Neural cell (in vitro differentiated cells): ENCODE measurements at regions not wholly inside any gene's neighbourhood (a gene's known extent, or its start where the extent isn't known, plus 50 kb on each side); places are given as distances from the start of the nearest gene placed in this dataset.

Source experiments
- H2AFZ ChIP-seq: fragments of 200-600, 300-800 bp; sonication (generic), shearing (Covaris generic); 2 replicates; pipeline ENCODE4 v1.6.0; 2014; ENCODE audit warnings: low read depth, mild to moderate bottlenecking, antibody characterized with exemption, low read length, moderate library complexity
- H3F3A ChIP-seq: fragments of 200-600 bp; shearing (Covaris generic); 2 replicates; pipeline ENCODE4 v1.6.1; 2016; ENCODE audit warnings: mild to moderate bottlenecking, moderate library complexity, mixed read lengths, antibody characterized with exemption, low read length; ENCODE audit not compliant: insufficient read depth, poor library complexity, severe bottlenecking
- H3K27ac ChIP-seq: fragments of 200-600, 300-800 bp; sonication (generic), shearing (Covaris generic); 2 replicates; pipeline ENCODE4 v1.5.1; 2014; ENCODE audit warnings: mild to moderate bottlenecking, low read length, moderate library complexity
- H3K27me3 ChIP-seq: fragments of 300-800, 200-600 bp; sonication (generic), shearing (Covaris generic); 2 replicates; pipeline ENCODE4 v1.6.0; 2014; ENCODE audit warnings: mild to moderate bottlenecking, low read depth, low read length, moderate library complexity; ENCODE audit not compliant: insufficient read depth
- H3K36me3 ChIP-seq: fragments of 300-800, 200-600 bp; sonication (generic), shearing (Covaris generic); 2 replicates; pipeline ENCODE4 v1.5.1; 2014; ENCODE audit warnings: mild to moderate bottlenecking, antibody characterized with exemption, low read length, moderate library complexity; ENCODE audit not compliant: insufficient read depth
- H3K4me2 ChIP-seq: fragments of 300-800, 200-600 bp; sonication (generic), shearing (Covaris generic); 2 replicates; pipeline ENCODE4 v1.6.0; 2014; ENCODE audit warnings: mild to moderate bottlenecking, low read length
- H3K4me3 ChIP-seq: fragments of 300-800, 200-600 bp; sonication (generic), shearing (Covaris generic); 2 replicates; pipeline ENCODE4 v1.5.1; 2014; ENCODE audit warnings: mild to moderate bottlenecking, low read length, moderate library complexity
- H3K79me2 ChIP-seq: fragments of 200-600 bp; shearing (Covaris generic); replicated peaks from 2 replicates; pipeline ENCODE4 v1.6.0; 2014; ENCODE audit warnings: mild to moderate bottlenecking, low read length, moderate library complexity; ENCODE audit not compliant: insufficient read depth
- H3K9ac ChIP-seq: fragments of 300-800, 200-600 bp; sonication (generic), shearing (Covaris generic); 2 replicates; pipeline ENCODE4 v1.6.1; 2016; ENCODE audit warnings: mild to moderate bottlenecking, low read length, mixed read lengths
- H3K9me2 ChIP-seq: fragments of 200-600 bp; shearing (Covaris generic); 2 replicates; pipeline ENCODE4 v1.6.1; 2016; ENCODE audit warnings: mild to moderate bottlenecking, low read length, mixed read lengths; ENCODE audit not compliant: insufficient read depth
- H3K9me3 ChIP-seq: fragments of 200-600, 300-800 bp; sonication (generic), shearing (Covaris generic); 2 replicates; pipeline ENCODE4 v1.6.1; 2016; ENCODE audit warnings: mild to moderate bottlenecking, mixed run types, low read length, moderate library complexity, mixed read lengths
- H4K20me1 ChIP-seq: fragments of 200-600 bp; shearing (Covaris generic); 2 replicates; pipeline ENCODE4 v1.6.1; 2016; ENCODE audit warnings: mild to moderate bottlenecking, mixed run types; ENCODE audit not compliant: insufficient read depth
- EP300 ChIP-seq: fragments of 450-650 bp; conservative IDR thresholded peaks from 2 replicates; pipeline ENCODE4 v1.6.1; 2014; ENCODE audit warnings: antibody characterized with exemption, mild to moderate bottlenecking, moderate library complexity; ENCODE audit not compliant: poor library complexity, severe bottlenecking
- EZH2 ChIP-seq: fragments of 200-600, 300-800 bp; shearing (Covaris generic), sonication (generic); IDR thresholded peaks from 2 replicates; pipeline ENCODE4 v1.6.1; 2014; ENCODE audit warnings: antibody characterized with exemption, low read length, borderline replicate concordance, mild to moderate bottlenecking; ENCODE audit not compliant: insufficient read depth, poor library complexity, severe bottlenecking
- MXI1 ChIP-seq: fragments of 450-650 bp; conservative IDR thresholded peaks from 2 replicates; pipeline ENCODE4 v1.6.1; 2014; ENCODE audit warnings: antibody characterized with exemption, mild to moderate bottlenecking; ENCODE audit not compliant: poor library complexity, severe bottlenecking
- POLR2AphosphoS5 ChIP-seq: IDR thresholded peaks from 2 replicates; pipeline ENCODE4 v1.6.1; 2012
- RAD21 ChIP-seq: fragments of 450-650 bp; conservative IDR thresholded peaks from 2 replicates; pipeline ENCODE4 v1.6.1; 2014; ENCODE audit warnings: antibody characterized with exemption, mild to moderate bottlenecking, moderate library complexity
- SMC3 ChIP-seq: fragments of 450-650 bp; conservative IDR thresholded peaks from 2 replicates; pipeline ENCODE4 v1.6.1; 2014; ENCODE audit warnings: antibody characterized with exemption, mild to moderate bottlenecking, moderate library complexity; ENCODE audit not compliant: poor library complexity
- TAF1 ChIP-seq: IDR thresholded peaks from 2 replicates; pipeline ENCODE4 v1.6.1; 2012; ENCODE audit warnings: low read depth
- TF ChIP-seq, protein P1 (sequence below): fragments of 450-650 bp; IDR thresholded peaks from 2 replicates; pipeline ENCODE4 v1.5.1; 2014; ENCODE audit warnings: antibody characterized with exemption, mild to moderate bottlenecking, moderate library complexity; ENCODE audit not compliant: poor library complexity, severe bottlenecking
- TF ChIP-seq, protein P2 (sequence below): IDR thresholded peaks from 2 replicates; pipeline ENCODE4 v1.6.1; 2012; ENCODE audit warnings: borderline replicate concordance

DNA sequence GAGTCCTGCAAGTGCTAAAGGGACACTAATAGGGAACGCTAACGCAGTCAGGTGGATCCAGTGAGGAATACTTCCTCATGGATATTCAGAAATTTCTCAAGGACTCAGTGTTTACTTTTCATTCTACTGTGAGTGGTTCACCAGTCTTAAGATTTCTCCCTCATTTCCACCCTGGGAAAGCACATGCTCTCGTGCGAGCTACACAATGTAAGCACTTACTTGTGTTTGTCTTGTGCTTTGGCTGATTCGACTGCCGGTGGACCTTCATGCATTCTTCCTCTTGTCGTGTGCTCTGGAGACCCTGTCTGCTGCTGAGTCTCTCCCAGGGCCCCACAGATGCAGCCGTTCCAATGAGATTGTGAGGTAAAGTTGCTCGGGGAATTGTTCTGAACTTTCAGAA lies 180.1 kb downstream of the NUFIP1 start:
- Histone ChIP-seq H3K27ac (no peak overlapping the region), H4K20me1 (no peaks in the 10 kb centered on the region), H3K9me3 (no peaks in the 10 kb centered on the region), H3F3A (no peaks in the 10 kb centered on the region), H3K36me3 (no peaks in the 10 kb centered on the region), H3K4me3 (no peak overlapping the region), H3K27me3 (no peaks in the 10 kb centered on the region), H3K9ac (no peak overlapping the region), H3K79me2 (no peaks in the 10 kb centered on the region), H2AFZ (no peak overlapping the region), H3K4me2 (no peak overlapping the region), H3K9me2 (no peaks in the 10 kb centered on the region)
- TF ChIP-seq EZH2 (no peak), POLR2AphosphoS5 (no peak), TAF1 (no peak), SMC3 (no peak), RAD21 (no peak), EP300 (no peak), MXI1 (no peak)
- TF ChIP-seq, protein P1, sequence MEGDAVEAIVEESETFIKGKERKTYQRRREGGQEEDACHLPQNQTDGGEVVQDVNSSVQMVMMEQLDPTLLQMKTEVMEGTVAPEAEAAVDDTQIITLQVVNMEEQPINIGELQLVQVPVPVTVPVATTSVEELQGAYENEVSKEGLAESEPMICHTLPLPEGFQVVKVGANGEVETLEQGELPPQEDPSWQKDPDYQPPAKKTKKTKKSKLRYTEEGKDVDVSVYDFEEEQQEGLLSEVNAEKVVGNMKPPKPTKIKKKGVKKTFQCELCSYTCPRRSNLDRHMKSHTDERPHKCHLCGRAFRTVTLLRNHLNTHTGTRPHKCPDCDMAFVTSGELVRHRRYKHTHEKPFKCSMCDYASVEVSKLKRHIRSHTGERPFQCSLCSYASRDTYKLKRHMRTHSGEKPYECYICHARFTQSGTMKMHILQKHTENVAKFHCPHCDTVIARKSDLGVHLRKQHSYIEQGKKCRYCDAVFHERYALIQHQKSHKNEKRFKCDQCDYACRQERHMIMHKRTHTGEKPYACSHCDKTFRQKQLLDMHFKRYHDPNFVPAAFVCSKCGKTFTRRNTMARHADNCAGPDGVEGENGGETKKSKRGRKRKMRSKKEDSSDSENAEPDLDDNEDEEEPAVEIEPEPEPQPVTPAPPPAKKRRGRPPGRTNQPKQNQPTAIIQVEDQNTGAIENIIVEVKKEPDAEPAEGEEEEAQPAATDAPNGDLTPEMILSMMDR, result no peak
- TF ChIP-seq, protein P2, sequence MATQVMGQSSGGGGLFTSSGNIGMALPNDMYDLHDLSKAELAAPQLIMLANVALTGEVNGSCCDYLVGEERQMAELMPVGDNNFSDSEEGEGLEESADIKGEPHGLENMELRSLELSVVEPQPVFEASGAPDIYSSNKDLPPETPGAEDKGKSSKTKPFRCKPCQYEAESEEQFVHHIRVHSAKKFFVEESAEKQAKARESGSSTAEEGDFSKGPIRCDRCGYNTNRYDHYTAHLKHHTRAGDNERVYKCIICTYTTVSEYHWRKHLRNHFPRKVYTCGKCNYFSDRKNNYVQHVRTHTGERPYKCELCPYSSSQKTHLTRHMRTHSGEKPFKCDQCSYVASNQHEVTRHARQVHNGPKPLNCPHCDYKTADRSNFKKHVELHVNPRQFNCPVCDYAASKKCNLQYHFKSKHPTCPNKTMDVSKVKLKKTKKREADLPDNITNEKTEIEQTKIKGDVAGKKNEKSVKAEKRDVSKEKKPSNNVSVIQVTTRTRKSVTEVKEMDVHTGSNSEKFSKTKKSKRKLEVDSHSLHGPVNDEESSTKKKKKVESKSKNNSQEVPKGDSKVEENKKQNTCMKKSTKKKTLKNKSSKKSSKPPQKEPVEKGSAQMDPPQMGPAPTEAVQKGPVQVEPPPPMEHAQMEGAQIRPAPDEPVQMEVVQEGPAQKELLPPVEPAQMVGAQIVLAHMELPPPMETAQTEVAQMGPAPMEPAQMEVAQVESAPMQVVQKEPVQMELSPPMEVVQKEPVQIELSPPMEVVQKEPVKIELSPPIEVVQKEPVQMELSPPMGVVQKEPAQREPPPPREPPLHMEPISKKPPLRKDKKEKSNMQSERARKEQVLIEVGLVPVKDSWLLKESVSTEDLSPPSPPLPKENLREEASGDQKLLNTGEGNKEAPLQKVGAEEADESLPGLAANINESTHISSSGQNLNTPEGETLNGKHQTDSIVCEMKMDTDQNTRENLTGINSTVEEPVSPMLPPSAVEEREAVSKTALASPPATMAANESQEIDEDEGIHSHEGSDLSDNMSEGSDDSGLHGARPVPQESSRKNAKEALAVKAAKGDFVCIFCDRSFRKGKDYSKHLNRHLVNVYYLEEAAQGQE, result no peak

DNA sequence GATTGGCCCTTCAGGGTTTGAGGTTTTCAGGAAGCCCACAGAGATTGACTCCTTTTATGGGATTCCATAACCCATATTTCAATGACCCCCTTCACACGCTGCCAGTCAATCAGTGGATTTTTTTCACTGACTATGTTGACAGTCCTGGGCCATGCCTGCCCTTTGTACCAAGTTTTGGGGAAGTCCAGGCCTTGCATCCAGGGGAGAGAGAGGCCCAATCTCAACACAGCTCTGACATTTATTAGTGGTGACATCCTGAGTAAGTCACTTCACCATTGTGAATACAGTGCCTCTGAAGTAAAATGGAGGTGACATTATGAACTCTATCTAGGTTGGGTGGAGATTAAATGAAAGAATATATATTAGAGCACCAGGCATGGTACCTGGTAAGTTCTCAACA lies 181.1 kb downstream of the NUFIP1 start:
- Histone ChIP-seq H3K79me2 (no peaks in the 10 kb centered on the region), H3K27me3 (no peaks in the 10 kb centered on the region), H3K36me3 (no peaks in the 10 kb centered on the region), H3K4me3 (no peak overlapping the region), H4K20me1 (no peaks in the 10 kb centered on the region), H3K9me2 (no peaks in the 10 kb centered on the region), H3K9ac (no peak overlapping the region), H3K27ac (no peak overlapping the region), H3K4me2 (no peak overlapping the region), H3K9me3 (no peaks in the 10 kb centered on the region), H2AFZ (no peak overlapping the region), H3F3A (no peaks in the 10 kb centered on the region)
- no peak for TF ChIP-seq MXI1

DNA sequence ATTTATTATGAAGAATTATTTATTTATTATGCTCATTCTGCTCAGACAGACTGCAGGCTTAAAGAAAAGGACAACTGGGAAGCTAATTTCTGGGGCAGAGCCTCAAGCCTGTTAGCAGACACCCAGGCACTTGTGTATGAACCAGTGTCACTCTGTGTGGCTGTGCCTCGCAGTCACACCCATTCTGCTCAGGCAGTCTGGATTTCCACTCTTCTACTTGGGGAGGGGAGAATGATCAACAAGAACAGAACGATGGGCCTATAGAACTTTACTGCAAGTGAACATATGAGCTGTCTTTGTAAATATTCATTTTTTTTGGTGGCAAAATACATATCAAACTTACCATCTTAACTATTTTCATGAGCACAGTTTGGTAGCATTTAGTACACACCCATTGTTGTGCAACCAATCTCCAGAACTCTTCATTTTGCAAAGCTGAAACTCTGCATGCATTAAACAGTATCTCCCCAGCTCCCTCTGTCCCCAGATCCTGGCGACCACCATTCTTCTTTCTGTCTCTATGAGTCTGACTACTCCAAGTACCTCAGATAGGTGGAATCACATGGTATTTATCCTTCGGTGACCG lies 181.7 kb downstream of the NUFIP1 start:
- Histone ChIP-seq H3K9me2 (no peaks in the 10 kb centered on the region), H4K20me1 (no peaks in the 10 kb centered on the region), H3K79me2 (no peaks in the 10 kb centered on the region), H3K9me3 (no peaks in the 10 kb centered on the region), H3K4me3 (no peak overlapping the region), H3K9ac (no peak overlapping the region), H2AFZ (no peak overlapping the region), H3K27ac (no peak overlapping the region), H3K4me2 (no peak overlapping the region), H3K27me3 (no peaks in the 10 kb centered on the region), H3K36me3 (no peaks in the 10 kb centered on the region), H3F3A (no peaks in the 10 kb centered on the region)
- TF ChIP-seq, protein P2, result no peak
- TF ChIP-seq SMC3 (no peak), EP300 (no peak), POLR2AphosphoS5 (no peak), EZH2 (no peak), MXI1 (no peak), RAD21 (no peak), TAF1 (no peak)
- TF ChIP-seq, protein P1, result no peak
